ENCODE measurements at regions not wholly inside any gene's neighbourhood (a gene's known extent, or its start where the extent isn't known, plus 50 kb on each side); places are given as distances from the start of the nearest gene placed in this dataset.
A peak's percentile ranks its signal among the peaks of the same experiment; 100 is the strongest.
"Not testable (repeated sequence)": the region's sequence is repeated elsewhere in the genome, so short reads cannot be mapped to it uniquely, and the experiment has no call there.

DNA sequence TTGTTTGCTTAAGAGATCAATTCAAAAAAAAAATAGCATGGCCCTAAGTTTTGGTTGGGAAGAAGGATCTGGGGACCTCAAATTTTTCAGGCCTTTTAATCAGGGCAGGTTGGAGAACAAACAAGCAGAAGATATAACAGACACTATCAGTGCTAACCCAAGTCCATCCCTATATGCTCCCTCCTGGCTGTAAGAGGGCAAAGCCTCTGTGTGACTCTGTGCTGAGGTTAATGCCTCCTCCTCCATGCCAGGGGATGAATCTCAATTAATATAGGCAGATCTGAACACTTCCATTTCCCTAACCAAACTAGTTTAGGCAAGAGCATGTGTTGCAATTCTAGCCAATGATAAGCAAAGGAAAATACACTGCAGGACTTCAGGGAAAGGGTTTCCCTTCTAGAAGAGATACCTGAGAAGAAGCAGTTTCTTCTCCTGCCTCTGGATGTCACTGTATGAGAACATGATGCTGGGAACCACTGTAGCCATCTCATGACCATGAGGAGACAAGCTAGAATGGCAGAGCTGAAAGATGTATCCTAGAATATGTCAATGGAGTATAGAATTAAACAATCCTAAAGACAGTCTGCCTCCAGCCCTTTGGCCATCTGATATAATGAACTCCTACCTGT lies 76.0 kb downstream of the CHD9NB start:
- peak in 1 of 2 donors; percentile 39 for DNase-seq

DNA sequence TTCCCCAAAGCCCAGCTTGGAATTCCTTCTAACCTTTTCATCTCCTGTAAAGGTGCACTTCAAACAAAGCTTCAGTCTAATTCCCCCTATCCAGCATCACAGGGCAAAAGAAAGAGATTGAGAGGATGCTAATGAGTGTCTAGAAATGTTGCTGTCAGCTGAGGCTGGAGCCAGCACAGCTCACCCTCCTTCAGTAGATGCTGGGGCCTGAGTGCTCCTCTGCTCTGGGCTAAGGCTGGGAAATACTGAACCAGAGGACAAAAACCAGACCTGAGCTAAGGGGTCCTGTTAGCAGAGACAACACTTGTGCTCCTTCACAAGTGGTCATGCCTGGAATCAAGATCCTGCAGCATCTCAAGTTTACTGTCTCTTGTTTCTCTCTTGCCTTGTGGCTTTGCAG lies 85.0 kb downstream of the CHD9NB start:
- DNase-seq, result no peak

DNA sequence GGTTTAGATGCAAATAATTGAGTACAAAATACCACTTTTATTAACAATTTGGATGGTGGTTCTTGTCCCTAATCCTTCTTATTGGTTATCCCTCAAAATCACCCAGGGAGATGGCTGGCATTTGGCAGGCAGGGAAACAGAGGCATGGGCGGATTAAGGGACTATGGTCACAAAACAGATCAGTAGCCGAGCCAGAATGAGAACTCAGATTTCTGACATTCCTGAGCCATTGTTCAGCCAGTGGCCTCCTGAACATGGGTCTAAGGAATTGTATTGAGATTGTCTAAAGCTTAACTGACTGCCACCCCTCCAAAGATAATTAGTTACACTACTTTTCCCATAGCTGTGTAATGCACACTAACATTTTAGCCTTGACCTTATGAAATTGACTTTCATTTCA lies 88.4 kb downstream of the CHD9NB start:
- no peak for DNase-seq

DNA sequence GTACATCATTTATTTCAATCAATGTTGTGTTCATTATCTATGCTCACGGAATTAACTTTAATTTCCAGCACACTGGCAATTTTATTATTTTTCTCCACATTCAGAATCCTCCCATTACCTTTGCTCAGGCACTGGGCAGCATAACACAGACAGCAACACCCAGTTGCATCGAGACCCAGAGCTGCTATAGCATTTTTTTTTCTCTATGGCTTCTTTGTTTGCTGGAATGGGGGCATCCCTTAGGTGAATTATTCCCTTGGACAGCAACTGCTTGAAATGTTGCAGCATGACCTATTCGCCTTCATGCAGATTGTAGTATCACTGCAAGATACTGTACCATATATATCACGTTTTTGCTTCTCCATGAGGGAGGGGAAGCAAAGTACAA lies 88.8 kb downstream of the CHD9NB start:
- DNase-seq, result no peak

DNA sequence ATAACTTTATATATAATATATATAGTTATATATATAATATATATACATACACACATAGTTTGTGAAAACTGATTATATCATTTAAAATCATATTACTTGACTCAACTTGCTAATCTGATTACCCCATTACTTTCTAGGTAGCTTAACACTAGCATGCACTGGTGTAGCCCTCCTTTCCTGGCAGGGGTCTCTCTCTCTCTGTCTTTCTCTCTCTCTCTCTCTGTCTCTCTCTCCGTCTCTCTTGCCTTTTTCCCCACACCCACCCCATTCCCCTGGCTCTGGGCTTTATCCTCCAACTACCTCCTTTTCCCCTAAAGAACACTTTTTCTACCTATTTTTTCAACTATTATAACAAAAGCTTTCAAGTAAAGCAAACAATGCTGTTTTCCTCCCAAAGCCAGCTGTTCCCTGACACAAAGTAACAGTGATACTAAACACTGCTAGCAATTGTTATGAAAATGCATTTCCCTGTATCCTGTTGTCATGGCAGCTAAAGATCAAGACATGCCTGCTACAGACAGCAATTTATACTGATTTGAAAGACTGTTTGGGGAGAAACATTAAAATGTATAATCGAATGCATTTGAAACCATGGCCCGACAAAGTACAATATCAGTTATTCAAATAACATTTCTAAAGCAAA lies 89.4 kb downstream of the CHD9NB start:
- DNase-seq, result no peak

DNA sequence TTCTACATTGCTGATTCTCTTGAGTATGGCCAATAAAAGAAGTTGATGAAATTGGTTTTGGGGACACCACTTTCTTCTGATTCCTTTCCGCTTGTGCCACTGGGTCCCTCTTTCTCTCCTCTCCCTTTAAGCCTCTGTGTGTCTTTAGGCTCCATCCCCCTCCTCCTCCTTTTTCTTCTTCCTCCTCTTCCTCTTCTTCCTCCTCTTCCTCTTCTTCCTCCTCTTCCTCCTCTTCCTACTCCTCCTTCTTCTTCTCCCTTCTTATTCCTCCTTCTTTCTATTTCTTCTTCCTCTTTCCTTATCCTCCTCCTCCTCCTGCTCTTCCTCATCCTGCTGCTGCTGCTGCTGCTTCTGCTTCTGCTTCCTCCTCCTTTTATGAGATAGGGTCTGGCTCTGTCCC lies 93.7 kb downstream of the CHD9NB start:
- DNase-seq, result no peak

DNA sequence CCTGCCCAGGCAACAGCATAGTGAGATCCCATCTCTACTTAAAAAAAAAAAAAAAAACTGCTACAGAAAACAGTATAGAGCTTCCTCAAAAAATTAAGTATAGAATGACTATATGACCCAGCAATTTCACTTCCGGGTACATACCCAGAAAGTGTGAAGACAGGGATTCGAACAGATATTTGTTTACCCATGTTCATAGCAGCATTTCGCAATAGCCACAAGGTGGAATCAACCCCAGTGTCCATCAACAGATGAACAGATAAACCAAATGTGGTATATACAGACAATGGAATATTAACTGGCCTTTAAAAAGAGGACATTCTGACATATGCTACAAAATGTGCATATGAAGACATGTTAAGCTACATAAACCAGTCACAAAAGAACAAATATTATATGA lies 95.5 kb downstream of the CHD9NB start:
- DNase-seq, result no peak

DNA sequence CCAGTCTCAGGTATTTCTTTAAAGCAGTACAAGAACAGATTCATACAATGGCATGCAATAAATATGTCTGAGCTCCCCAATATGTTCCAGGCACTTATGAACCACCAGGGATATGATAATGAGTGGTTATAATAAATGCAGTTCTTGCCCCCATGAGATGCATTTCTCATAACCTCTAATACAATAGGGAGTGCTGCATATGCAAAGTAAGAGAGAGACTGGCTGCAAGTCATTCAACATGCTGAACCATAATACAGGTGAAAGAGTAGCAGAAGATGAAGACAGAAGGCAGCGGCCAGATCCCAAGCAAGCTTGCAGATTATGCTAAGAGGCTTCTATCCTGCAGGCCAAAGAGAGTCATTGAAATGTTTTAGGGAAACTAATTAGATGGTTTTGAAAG lies 96.7 kb downstream of the CHD9NB start:
- DNase-seq, result no peak

DNA sequence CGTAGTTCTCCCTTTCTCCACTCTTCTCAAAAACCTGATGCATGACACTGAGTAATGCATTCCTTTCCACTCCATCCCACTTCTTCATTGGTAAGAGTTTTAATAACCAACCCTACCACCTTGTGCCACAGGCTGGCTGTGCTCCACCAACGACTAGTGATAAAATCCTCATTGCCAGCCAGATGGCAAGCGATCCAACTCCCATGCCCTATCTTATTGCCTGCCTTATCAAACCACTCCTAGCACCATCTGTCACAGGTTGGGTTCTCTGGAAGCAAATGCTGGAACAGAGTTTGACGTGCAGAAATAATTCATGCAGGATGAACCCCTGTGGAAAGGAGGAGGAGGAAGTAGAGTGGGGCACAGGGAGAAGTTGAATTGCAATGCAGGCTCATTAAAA lies 99.5 kb downstream of the CHD9NB start:
- no peak for DNase-seq

DNA sequence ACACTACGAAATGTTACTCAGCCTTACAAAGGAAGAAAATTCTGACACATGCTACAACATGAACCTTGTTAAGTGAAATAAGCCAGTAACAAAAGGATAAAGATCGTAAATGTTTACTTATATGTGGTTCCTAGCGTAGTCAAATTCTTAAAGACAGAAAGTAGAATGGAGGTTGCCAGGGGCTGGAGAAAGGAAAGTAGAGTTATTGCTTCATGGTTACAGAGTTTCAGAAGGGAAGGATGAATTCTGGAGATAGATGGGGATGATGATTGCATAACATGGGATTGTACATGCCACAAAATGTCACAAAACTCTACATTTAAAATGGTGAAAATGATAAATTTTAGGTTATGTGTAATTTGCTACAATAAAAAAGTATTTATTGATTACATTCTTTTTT lies 103.8 kb downstream of the CHD9NB start:
- no peak for DNase-seq

DNA sequence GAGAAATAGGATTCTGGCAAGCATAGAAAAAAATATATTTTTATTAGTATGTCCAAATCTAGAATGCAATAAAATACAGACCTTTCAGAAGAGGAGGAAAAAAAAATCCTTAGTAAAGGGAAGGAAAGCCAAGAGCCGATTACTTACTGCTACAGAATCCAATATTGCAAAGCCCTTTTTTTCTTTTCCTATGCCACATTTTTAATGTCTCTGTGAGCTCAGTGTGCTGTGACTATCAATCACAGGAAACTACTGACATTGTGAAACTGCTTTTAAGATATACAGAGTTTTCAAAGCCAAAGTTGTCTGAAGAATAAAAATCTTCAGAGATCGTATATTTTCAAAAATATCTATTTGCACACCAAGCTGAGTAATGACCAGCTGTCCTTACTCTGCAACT lies 120.4 kb downstream of the CHD9NB start:
- no peak for DNase-seq

DNA sequence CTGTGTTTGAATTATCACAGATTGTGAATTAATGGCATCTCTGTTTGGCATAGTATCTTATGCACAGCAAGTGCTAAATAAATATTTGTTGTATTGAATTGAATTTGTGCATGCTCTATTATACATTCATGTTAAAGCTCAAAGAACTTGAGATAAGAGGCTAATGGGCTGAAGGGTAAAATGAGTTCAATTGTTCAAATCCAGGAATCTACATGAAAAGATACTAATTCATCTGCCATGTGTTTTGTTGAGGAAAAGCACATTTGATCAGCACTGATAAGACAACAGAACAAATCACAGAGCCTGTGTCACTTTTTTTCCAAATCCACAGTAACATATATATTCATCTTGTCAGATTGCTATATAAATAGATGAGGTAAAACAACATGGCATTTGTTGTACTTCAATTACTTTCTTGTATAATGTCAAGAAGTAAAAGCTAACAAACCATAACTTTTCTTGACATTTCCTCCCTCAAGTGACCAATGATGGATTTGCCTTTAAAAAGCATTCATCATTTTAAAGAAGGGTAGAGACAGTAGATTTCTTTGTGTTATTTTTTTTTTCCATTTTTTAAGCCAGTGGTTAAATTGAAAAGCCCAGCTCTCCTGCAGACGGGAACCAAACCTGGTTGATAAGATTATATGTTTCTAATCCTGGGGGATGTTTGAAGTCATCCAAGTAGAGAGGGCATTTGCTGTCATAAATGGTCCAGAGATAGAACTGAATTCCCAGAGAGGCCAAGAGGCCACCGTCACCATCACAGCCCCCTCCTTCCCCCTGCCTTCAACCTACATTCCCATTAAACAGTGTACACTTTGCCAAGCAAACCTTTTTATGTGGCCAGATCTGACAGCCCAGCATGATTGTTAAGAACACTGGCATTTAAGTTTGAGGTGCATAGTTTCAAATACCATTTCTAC lies 123.0 kb downstream of the CHD9NB start:
- no peak for DNase-seq

DNA sequence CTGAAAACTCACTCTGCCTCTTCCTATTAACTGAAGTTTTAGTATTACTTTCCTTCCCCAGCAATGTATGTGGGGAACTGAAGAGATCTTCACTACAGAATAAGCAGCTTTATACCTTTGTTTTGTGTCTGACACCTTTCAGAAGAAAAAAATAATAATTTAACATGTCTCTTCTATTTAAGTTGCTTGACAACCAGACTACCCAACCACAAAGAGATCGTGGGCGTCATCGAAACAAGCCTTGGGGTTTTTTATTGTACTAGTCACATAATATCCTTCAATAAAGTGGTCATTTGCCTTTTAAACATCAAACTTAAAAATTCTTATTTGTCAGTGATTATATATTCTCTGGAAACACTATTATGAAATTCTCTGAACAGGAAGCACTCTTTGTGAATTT lies 123.7 kb downstream of the CHD9NB start:
- DNase-seq, result no peak

DNA sequence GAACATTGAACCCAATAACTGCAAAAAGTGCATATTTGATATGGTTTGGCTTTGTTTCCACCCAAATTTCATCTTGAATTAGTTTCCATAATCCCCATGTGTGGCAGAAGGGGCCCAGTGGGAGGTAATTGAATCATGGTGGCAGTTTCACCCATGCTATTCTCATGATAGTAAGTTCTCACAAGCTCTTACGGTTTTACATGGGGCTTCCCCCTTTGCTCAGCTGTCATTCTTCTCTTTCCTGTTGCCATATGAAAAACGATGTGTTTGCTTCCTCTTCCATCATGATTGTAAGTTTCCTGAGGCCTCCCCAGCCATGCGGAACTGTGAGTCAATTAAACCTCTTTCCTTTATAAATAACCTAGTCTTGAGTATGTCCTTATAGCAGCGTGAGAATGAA lies 127.6 kb downstream of the CHD9NB start:
- no peak for DNase-seq

DNA sequence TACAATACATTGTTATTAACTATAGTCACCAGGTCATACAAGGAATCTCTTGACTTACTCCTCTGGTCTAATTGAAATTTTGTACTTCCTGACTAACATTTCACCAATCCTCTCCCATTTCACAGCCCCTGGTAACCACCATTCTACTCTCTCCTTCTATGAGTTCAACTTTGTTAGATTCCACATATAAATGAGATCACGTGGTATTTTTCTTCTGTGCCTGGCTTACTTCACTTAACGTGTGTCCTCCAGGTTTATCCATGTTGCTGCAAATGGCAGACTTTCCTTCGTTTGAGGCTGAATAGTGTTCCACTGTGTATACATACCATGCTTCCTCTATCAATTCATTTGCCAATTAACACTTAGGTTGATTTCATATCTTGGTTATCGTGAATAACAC lies 128.5 kb downstream of the CHD9NB start:
- DNase-seq, result no peak

DNA sequence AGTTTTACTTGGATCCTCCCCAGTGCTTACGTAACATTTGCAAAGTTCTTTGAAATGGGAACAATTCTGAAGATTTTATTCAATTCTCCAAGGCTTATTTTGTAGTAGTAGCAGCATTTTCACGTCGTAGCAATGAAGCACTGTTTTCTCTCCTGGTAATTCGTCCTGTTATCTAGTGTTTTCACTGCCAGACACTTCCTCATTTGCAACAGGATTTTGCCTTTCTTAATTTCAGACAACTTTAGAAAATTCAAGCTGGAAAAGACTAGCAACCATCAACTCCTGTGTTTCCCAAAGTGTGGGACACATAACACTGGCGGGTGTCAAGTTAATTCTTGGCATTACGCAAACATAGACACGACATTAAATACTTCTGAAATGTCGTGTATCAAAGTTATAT lies 131.6 kb downstream of the CHD9NB start:
- DNase-seq, result no peak

DNA sequence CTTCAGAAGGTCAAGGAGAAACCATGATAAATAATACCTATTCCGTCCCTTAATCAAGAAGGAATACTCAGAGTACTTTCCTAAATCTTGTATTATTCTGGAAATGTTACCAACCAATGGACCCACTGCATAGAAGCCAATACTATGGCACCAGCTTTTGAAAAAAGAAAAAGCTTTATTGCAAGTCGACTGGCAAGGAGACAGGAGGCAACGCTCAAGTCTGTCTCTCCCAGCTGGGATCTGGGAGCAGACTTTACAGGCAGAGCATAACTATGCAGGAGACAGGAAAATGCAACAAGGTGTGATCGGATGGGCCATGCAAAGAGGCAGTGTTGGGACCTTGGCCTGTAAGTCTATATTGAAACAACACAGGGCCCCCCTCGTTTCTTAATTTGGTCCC lies 132.4 kb downstream of the CHD9NB start:
- DNase-seq, result no peak

DNA sequence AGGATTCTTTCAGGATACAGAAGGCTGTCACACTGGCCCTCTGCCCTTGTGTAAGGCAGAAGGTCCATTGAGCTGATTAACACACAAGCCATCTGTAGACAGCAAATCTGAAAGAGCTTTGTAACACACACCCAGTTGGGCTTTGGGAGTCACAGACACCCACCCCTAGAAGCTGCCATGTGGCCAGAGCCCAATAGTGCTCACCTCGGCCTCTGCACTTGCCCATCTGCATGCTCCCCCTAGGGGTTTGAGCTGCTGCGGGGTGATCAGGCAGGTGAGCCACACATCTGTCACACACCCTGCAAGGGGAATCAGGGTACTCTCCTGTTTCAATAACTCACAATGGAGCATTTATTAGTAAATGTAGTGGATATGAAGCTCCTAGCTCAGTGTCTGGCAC lies 138.3 kb downstream of the CHD9NB start:
- DNase-seq, result no peak

DNA sequence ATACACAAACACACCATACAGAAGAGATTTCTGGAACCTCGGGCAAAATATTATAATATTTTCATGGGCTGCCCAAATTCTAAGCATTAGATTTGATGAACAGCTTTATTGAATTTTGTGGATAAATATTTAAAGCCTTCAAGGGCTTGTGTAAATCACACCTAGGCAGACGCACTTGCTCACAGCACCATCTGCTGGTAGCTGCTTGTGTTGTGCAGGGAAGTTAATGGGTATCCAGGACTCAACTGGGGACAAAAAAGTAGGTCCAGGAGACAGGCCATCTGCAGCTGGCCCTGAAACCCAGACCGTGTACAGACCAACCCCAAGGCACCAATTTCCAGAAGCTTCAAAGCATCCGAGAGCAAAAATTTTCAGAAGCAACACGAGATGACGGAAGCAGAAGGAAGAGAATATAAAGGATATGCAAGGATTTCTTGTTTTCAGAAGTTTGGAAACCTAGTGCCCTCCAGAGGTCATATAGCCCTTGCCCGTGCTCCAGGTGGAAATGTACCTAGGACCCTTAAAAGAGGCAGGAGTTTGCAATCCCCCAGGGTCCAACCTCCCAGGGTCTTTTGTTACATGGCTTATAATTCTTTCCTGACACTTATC lies 140.0 kb downstream of the CHD9NB start:
- DNase-seq, result peak; percentile 50 to 59

DNA sequence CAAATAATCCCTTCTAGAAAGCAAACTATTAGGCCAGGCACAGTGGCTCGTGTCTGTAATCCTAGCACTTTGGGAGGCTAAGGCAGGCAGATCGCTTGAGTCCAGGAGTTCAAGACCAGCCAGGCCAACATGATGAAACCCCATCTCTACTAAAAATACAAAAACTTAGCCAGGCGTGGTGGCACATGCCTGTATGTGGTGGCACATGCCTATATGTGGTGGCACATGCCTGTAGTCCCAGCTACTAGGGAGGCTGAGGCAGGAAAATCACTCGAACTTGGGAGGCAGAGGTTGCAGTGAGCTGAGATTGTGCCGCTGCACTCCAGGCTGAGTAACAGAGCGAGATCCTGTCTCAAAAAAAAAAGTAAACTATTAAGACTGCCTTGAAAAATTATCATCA lies 144.6 kb downstream of the CHD9NB start:
- DNase-seq, result not testable (repeated sequence)

DNA sequence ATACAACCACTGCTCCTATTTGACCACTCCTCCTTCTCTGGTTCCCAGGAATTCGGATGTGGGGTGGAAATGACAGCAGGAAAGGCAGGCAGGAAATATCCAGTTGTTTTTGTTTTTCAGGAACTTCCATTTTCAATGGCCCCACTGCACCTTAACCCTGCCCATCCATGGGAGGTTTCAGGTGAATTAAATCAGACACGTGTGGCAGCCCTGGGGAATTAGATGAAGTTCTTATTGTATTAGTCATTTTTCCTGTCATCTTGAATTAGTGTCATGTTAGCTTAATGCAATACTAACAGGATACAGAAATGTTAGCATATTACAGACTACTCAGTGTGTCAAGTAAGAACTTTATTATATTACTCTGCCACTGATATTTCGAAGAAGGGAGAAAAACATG lies 146.4 kb downstream of the CHD9NB start:
- no peak for DNase-seq

DNA sequence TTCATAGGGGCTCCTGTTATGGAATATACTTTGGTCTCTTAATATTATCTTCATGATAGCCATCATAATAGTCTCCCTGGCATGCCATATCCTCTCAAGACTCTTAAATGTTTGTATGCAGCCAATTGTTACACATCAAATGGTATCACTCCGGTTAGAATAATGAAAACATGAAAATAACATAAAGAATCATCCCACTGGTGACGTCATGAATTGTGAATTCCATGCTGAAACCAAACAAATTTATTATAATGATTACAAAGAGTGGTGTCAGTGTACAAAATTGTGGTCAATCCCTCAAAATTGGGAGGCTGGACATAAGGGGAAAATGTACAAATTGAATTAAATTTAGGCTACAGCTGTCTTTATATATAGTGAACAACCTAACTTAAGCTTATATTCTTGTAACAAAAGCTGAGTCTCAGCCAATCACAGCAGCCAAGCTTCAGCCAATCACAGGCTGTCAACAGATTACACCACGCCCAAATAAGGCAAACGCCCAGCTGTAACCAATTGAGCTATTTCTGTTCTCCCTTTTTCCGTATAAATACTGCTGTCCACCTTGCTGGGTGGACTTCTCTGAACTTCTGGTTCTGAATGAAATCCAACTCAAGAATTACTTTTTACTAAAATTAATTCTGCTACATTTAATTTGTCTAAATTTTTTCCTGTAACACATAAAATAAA lies 156.1 kb downstream of the CHD9NB start:
- DNase-seq, result no peak

DNA sequence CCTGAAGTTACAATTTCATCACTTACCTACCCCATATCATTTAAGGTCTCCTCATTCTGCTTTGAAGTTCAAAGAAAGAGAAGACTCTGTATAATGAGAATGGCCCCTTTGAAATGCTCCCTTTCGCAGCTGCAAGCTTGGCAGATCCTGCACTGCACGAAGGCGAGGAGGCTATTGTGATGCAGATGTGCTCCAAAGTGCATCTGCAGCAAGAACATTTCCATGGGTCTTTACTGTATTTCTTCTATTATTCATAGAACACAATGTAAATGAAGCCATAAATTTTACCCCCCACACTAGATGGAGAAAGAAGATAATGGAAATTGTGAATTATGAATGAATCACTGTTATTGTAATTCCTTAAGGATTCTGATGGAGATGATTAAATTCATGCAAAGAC lies 178.7 kb downstream of the CHD9NB start:
- DNase-seq, result no peak
